GM12874 (cell line): ENCODE measurements at regions not wholly inside any gene's neighbourhood (a gene's known extent, or its start where the extent isn't known, plus 50 kb on each side); places are given as distances from the start of the nearest gene placed in this dataset.

Experiments
- CTCF ChIP-seq: IDR thresholded peaks from 2 replicates; pipeline ENCODE4 v1.5.1; 2011; ENCODE audit warnings: low read depth, mild to moderate bottlenecking, control low read depth, low read length, moderate library complexity; ENCODE audit not compliant: insufficient read depth

- TF ChIP-seq CTCF = no peak
These were observed 332.2 kb downstream of the PRELID2 start for GRCh38 chr5:145502906-145503305.

GRCh38 chr5:145500710-145501109 is 334.4 kb downstream of the PRELID2 start:
- no peak for TF ChIP-seq CTCF

GRCh38 chr5:145499483-145499882 is 335.7 kb downstream of the PRELID2 start:
- TF ChIP-seq CTCF = no peak

GRCh38 chr5:145497052-145497451 is 338.1 kb downstream of the PRELID2 start:
- no peak for TF ChIP-seq CTCF

GRCh38 chr5:145495741-145496140 is 339.4 kb downstream of the PRELID2 start:
- no peak for TF ChIP-seq CTCF

- no peak for TF ChIP-seq CTCF
These were observed 339.9 kb downstream of the PRELID2 start for GRCh38 chr5:145495196-145495595.

GRCh38 chr5:145493435-145493834 is 341.7 kb downstream of the PRELID2 start:
- no peak for TF ChIP-seq CTCF

GRCh38 chr5:145489516-145489915 is 345.6 kb downstream of the PRELID2 start:
- no peak for TF ChIP-seq CTCF
